GM18858 (cell line): ENCODE measurements at regions not wholly inside any gene's neighbourhood (a gene's known extent, or its start where the extent isn't known, plus 50 kb on each side); places are given as distances from the start of the nearest gene placed in this dataset.

Experiments used
- ATAC-seq: cut with Tn5 transposase; IDR thresholded peaks from one replicate; pipeline ENCODE4 v1.9.1; 2021; ENCODE audit not compliant: unreplicated experiment

DNA sequence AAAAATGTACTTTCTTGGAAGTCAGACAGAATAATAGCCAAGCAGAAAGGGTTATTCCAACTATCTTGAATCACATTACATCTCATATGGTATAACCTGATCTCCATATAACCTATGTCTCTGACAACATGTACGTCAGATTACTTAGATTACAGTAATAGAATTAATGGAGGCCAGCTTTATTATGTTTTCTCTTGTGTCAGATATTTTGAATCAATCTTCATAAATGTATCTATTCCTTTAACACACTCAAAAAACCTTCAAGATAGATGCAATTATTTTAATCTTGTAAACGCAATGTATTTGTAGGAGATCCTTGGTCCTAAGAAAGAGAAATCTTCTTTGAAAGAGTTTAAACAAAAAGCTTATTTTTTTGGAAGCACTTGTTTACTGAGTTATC, 188.4 kb upstream of the KLF12 start:
- ATAC-seq: no peak

DNA sequence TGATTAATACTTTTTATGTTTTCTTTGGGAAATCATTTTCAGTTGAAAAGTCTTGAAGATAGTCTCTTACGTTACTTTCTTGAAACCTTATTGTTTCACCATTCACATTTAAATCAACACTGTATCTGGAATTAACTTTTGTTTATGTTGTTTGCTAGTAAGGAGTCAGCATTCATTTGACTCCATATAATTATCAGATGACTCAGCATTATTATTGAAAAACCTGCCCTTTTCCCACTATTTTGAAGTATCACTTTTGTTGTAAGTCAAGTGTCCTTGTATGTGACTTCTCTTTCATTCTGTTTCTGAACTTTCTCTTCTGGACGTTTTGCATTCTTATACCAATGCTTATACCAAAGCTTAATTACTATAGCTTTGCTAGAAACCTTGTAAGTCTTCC, 186.1 kb upstream of the KLF12 start:
- no peak for ATAC-seq

DNA sequence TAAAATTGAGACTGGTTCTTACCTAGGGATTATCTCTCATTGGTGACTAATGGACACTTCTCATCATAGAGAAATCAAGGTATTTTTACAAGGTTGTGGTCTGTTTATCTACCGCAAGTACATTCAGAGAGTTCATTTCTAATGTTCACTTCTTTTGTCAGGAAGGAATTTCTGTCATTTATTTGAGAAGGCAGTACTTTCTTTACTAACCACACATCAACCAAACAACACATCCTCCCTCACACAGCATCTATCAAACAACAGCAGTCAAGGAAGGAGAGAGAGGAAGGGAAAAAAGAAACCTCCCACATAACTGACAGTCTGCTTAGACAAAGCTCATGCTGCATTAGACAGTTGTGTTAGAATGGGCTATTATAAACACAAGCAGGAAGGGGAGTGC, 182.3 kb upstream of the KLF12 start:
- ATAC-seq: no peak

DNA sequence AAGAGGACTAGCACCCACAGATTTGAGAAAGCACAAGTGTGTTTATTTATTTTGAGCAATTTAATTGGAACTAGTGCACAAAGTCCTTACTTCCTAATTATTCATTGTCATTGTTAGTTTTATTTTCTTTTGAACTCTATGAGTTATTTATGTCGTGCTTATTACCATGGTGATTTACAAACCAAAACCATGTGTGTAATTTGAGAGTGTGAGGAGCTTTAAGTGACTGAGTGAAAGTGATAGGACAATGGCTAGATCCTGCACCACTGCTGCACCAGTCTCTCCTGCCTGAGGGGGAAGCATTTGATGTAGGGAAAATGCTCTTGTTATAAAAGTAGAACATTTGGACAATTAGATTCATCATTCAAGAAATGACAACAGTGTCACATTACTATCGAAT, 172.3 kb upstream of the KLF12 start:
- no peak for ATAC-seq

DNA sequence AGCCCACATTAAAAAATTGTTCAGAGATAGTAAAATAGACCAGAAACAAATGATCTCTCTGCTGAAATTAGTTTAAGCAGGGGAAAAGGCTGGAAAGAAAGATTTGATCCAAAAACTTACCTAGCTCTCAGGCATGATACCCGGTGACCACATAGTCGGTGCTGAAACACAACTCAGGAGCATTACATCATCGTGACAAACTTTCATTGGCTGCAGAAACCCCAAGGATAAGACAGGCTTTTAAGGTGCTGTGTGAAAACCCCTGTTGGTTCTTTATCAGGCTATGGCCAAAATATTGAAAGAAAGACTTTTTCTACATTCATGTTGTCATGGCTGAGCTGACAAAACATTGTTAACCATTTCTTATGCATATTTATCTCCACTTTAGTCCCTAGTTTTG, 171.7 kb upstream of the KLF12 start:
- no peak for ATAC-seq

DNA sequence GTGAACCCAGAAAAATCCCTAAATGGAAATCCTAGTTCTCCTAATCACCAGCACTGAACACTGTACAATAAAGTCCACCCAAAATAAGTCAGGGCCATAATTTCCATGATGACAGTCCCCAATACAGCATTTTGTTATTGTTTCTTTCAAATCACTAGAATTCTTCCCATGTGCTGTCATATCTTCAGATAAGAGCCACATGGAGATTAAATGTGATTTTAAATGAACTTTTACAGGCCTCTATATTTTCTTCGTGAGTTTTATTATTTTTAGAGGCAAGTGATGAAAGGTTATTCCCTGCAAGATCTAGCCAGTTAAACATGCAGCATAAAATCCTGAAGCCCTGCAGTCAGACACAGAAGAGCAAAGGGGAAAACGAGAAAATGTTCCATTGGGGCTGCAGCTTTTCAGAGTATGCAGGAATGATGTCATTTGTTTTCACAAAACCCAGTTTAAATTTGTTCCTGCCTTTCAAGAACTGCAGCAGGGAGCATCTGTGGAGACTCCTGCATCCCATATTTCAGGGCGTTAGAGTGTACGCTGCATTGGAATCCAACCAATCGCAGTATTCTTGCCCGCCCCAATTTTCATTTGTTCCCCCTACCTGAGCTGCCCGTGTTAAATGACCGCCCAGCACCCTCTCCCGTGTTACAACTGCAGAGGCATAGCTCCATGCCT, 167.2 kb upstream of the KLF12 start:
- no peak for ATAC-seq

DNA sequence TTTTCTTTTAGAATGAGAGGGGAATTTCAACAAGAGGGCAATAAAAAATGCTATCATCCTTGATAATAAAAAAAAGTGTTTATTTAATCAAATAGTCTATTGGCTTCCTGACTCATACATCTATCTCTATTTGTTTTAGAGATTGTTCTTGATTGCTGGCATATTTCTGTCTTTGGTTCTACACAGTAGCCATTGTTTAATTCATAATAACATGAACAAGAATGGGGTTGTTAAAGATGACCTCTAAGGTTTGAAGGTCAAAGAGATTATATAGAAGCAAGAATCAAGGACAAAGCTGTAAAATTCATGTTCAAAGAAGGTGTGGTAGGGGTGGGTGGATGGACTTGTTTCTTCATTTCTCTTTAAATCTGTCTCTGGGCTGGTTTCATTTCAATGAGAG, 166.0 kb upstream of the KLF12 start:
- no peak for ATAC-seq

DNA sequence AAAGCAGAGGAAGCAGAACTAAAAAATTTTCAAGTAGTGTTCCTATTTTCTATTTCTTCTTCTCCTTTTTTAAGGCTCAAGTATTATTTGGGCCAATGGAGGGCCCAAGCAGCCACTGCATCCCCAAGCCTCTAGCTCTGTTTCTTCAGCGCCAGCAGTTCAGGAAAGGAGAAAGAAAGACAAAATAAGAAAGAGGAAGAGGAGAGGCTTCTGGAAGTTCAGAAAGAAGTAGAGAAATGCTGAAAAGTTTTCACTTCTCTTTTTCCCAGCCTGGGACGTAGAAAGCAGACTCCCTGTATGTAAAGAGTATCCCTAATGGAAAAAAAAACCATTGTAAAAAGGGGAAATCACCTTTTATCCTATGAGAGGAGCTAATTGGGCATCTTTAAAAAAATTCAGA, 165.5 kb upstream of the KLF12 start:
- no peak for ATAC-seq

DNA sequence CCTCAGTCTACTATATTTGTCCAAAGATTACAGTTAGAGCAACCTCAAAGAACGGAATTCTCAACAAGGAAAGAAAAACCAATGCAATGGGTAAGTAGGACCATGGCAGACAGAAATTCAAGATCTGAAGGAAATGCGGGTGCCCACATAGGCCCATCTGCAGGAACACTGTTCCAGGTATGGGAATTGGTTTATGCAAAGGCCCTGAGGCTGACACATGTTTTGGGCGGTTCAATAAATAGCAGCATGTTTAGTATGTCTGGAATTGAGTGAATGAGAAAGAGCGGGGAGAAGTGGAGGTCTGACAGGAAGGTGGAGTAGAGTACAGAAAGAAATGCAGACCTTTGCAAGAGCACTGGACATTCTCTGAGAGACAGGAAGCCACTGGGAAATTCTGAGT, 164.7 kb upstream of the KLF12 start:
- no peak for ATAC-seq

DNA sequence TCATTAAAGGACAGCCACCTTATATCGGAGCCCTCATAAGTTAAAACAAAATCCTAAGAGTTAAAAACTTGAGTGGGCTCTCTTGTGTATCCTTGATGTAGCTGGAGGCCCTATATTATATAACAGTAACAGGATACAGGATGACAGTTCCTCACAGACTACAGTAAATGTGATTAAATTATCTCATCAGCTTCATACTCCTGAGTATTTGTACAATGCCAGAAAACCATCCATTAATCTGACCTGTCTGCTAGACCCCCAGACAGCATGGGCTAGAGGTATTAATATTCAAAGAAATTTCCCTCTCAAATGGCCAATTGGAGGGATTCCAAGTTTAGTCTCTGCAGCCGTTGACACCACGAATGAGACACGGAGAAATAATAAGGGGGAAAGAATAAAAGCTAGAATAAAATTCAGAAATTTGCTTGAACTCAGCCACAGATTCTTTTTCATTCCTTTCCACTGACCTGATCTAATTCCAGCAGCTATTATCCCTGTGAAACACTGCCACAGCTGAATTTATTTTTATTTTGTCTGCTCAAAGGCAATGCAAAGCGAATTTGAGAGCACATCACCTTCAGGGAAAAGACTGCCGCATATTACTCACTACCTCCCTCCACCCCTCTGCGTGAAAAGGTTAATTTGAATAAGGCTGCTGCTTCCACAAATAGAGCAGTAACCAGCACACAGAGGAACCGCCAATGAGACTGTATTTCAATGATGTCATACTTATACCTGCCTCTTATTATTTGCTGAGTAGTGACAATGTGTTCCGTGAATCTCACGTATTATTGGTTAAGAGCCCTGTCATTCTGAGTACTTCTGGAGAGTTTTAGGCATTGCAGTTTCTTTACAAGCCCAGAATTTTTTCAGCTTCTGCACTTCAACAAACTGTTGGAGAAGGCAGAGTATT, 155.9 kb upstream of the KLF12 start:
- ATAC-seq: peak; percentile 73

DNA sequence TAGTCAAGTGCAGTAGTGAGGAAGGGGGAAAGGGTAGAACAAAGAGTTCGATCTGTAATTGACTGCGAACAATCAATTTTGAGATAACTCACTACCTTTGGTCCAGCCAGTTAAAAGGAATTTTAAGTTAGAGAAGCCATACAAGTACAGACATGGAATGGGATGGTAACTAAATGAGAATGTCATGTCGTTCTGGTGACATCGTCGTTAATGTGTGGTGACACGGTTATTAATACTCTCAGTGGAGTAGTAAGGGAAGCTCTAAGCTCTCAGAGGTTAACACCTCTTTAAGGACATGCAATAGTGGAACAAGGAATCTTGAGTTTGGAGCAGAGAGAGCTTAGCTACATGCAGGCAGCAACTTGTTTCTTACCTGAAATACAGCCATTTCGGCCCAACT, 154.9 kb upstream of the KLF12 start:
- no peak for ATAC-seq

DNA sequence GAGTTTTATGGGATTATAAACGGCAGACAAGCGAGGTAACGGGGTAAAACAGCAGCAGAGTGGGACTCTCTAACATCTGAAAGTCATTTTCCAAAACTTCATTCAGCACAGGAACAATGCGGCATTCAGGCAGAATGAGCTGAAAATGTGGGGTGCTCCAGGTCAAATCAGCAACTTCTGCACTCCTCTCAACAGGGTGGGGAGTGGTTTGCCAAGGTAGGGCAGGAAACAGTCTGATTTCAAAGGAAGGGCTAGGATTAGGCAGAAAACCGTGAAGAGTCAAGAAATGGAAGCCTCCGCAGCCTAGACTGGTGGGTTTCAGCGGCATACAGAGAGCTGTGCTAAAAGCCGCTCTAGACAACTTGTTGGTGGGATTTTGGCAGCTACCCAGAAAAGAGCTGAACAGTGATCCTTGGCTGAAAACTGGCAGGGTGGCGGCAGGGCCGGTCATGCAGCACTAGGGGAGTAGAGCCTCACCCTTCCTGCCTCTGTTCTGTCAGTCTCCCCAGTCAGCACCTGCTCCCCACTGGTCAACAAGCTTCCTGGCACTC, 154.2 kb upstream of the KLF12 start:
- no peak for ATAC-seq

DNA sequence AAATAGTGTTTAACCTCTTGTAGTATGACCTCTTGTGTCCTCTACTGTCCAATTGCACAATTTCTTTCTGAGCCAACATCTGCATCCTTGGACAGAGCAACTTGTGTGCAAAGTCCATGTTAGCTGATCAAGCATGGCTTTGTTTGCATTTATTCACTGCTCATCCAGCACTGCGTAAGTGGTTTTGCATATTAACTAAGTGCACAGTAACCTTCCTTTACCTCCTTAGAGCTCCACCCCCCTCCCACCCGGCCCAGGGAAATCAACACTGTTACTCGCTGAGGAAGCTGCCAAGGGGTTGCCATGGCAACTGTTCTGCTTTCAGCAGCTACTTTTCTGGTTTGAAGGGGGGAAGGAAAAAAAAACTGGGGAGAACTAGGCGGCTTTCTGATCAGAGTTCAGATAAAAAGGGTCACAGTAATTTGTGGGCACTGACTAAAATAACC, 153.5 kb upstream of the KLF12 start:
- ATAC-seq: no peak

DNA sequence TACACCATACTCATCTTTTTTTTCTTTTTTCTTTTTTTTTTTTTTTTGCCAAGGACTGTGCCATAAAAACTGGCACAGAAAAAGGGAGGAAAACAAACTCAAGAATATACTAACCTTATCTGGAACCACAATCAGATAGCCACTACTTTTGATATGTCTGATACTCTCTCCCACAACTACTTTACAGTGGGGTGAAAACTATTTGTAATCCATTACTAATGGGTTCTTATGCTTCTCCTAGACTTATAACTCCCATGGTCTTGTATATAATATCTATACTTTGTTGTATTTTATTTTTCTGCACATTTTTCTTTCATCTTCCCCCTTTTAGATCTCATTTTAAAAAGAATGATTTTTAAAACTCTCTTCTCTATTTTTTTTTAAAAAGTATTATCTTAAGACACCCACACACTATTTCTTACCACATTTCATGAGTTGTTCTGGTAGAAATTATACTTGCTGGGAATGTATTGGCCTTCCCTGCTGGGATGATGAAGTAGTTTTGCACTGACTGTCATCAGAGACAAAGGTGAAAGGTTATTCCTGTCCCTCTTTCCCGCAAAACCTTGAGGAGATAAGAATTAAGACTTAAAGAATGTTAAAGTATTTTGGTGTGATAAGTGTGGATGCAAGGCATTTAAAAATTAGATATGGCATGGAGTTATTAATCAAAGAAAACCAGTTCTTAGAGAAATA, 146.7 kb upstream of the KLF12 start:
- no peak for ATAC-seq

DNA sequence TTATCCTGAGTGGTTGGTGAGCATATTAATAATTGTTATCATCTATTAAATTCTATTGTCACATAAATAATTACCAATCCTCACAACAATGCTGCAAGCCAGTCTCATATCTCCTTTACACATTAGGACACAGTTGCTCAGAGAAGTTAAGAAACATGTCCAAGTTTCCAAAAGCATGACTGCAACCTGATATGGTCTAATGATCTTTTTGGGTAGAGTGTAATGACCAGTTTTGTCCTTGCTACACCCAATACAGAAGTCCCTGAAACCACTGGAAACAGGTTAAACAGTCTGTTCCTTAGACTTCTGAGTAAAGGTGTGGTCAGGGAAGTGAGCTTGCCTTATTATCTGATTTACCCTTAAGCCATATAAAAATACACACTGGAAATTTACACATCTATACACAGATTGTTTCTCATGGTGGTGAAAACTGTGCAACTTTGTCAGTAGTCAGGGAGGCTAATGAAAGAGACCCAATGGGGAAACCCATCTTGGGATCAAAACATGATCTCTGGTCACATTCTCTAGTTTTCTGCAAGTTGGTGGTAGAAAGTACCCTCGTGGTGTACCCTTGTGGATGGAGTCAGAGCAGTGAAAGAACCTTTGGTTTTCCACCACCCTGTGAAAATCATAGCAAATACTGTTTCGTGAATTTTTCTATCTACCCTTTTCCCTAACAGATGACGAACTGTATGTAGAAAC, 146.0 kb upstream of the KLF12 start:
- no peak for ATAC-seq

DNA sequence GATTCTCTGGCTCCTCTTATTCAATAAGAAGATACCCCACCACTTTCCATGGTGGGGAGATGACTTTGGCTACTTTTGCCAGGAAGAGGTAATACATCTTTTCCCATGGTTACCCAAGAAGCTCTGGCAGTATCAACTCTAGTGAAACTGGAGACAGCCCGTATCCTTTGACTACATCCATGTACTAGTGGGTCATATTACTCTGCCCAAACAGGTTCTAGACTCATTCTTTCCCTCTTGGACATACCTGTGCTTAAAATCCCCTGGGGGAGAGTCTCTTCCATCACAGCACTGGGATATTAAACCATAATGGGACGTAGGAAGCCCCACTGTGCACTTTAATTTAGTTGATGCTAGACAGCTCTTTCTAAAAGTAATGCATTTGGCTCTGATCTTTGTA, 144.7 kb upstream of the KLF12 start:
- ATAC-seq: no peak

DNA sequence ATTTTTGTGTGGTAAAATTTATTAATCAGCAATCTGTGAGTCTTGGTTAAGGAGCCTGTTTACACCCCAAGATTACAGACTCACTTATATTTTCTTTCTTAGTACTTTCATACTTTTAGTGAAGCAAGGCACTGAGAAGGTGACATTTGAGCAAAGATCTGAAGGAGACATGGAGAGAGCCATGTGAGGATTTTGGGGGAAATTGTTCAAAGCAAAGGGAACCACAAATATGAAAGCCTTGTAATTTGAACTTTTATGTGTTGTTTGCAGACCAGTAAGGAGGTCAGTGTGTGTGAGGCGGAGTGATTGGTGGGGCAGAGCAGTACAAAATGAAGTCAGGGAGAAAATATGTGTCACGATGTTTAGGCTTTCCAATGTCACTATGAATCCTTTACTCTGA, 140.7 kb upstream of the KLF12 start:
- ATAC-seq: no peak

DNA sequence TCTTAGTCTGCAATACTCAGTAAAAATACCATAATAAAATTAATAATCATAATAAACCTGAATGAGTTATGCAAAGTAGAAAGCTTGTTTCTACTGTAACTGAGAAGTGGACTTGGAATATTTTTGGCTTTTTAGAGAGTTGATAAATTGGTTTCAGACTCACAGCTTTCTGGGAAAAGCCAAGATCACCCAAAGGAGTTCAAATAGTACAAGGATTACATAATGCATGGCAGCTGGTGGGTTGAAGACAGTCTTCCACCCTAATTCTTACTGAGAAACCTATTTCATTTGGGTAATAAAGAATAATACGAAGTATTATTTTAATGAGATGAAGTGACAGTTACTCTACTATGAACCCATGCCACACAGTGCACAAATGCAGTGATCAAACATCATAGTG, 139.4 kb upstream of the KLF12 start:
- no peak for ATAC-seq

DNA sequence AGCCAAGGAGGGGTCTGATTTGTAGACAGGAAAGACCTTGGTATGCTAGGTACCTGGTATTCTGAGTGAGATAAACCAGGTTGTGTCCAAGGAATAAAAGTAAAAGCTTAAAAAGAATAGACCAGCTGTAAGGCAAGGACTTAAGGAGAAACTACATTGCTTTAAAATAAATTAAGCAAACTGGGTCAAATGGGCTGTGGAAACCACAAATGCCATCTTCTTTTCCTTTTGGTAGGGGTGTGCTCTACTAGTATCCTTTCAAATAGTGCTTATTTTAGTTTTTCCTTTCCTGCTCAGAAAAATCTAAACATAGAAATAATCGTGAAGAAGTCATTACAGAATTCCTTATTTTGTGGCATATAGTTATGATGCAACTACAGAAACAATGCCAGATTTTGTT, 138.6 kb upstream of the KLF12 start:
- no peak for ATAC-seq

DNA sequence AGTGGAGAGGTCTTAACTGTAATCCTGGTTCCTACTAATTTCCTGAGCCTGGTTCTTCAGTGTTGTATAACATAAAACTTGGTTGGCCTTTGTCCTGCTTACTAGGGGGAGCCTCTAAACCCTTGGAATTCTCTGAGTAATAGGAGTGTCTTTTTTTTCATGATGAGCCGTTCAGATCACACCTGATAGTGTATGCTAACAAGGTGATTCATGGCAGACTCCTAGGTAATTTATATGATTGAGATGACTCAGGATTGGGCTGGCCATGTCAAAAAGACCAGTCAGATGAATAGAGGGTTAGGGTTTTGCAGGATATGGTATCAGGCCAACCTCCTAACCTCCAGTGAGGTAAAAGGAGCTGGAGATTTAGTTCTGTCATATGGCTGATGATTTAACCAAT, 135.8 kb upstream of the KLF12 start:
- ATAC-seq: no peak

DNA sequence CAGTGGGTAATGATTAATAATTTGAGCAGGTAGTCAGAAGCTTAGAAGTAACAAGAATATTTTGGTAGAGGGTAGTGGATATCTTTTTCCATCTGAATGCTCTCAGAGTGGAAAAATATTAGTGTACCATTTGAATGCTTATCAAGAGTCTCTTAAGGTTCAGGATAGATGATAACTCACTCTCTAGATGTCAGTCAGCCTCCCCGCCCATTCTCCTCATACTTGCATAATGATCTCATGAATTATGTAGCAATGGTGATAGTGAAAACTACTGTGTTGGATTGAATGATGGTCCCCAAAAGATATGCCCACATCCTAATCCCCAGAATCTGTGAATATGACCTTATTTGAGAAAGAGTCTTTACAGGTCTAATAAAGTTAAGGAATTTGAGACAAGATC, 132.7 kb upstream of the KLF12 start:
- ATAC-seq: no peak
